Natural killer cell (primary cell): ENCODE measurements at regions not wholly inside any gene's neighbourhood (a gene's known extent, or its start where the extent isn't known, plus 50 kb on each side); places are given as distances from the start of the nearest gene placed in this dataset.

ENCODE experiments used
- ATAC-seq, 3 donors: fragments of 150-1000 bp in 2 of 3; fragments of 200-7000 bp in 1 of 3; cut with Tn5 transposase; 1 replicate in 1 of 3; 2 replicates in 2 of 3; pipeline ENCODE4 v1.10.0; 2021; ENCODE audit warnings: mild to moderate bottlenecking in 2 of 3, moderate library complexity in 2 of 3
- DNase-seq, 2 donors: peaks; one replicate each; pipeline versions ENCODE4 v3.0.0 to v3.0.0-alpha.2; 2013 to 2021; ENCODE audit warnings: mixed read lengths in 1 of 2
- H3K27ac ChIP-seq: one replicate; pipeline ENCODE4 v1.5.1; 2013; ENCODE audit warnings: mild to moderate bottlenecking, low read length
- H3K27me3 ChIP-seq: one replicate; pipeline ENCODE4 v1.6.1; 2013; ENCODE audit warnings: low read length; ENCODE audit not compliant: control insufficient read depth, insufficient read depth
- H3K36me3 ChIP-seq: one replicate; pipeline ENCODE4 v1.6.1; 2013; ENCODE audit warnings: low read length; ENCODE audit not compliant: control insufficient read depth, insufficient read depth
- H3K4me1 ChIP-seq: one replicate; pipeline ENCODE4 v1.6.1; 2013; ENCODE audit warnings: low read length; ENCODE audit not compliant: control insufficient read depth, insufficient read depth
- H3K4me3 ChIP-seq: one replicate; pipeline ENCODE4 v1.5.1; 2013; ENCODE audit warnings: low read length
- H3K9me3 ChIP-seq: one replicate; pipeline ENCODE4 v1.6.1; 2013; ENCODE audit warnings: low read length; ENCODE audit not compliant: control insufficient read depth, insufficient read depth
- H3K27ac Mint-ChIP-seq, 2 donors: one replicate each; pipeline ENCODE4 v1.8.0; 2022; ENCODE audit warnings: mild to moderate bottlenecking in 2 of 2, mixed read lengths in 2 of 2, moderate library complexity in 1 of 2
- H3K27me3 Mint-ChIP-seq, 2 donors: one replicate each; pipeline ENCODE4 v1.8.0; 2022; ENCODE audit warnings: low read depth in 2 of 2, mixed read lengths in 2 of 2
- H3K36me3 Mint-ChIP-seq: one replicate; pipeline ENCODE4 v1.8.0; 2022; ENCODE audit warnings: mixed read lengths
- H3K4me1 Mint-ChIP-seq, 2 donors: one replicate each; pipeline ENCODE4 v1.8.0; 2022; ENCODE audit warnings: mixed read lengths in 2 of 2
- H3K4me3 Mint-ChIP-seq: one replicate; pipeline ENCODE4 v1.8.0; 2022; ENCODE audit warnings: mild to moderate bottlenecking, moderate library complexity, mixed read lengths
- H3K9me3 Mint-ChIP-seq, 2 donors: one replicate each; pipeline ENCODE4 v1.8.0; 2022; ENCODE audit warnings: mixed read lengths in 2 of 2
- WGBS: methylation state at CpG from one replicate; pipeline ENCODE4 v1.1.7; 2013; ENCODE audit warnings: missing lambda C conversion rate; ENCODE audit not compliant: insufficient coverage; 5-methylcytosine and 5-hydroxymethylcytosine counted together
- intact Hi-C: fragments of 100-400 bp; cut with micrococcal nuclease; formaldehyde crosslinking; loops from one replicate; pipeline ENCODE4 v1.14.2; 2022
- TF ChIP-seq, protein P1 (sequence below): fragments of 200-600 bp; IDR thresholded peaks from one replicate; pipeline ENCODE4 v1.8.0; 2022; ENCODE audit warnings: antibody characterized with exemption

DNA sequence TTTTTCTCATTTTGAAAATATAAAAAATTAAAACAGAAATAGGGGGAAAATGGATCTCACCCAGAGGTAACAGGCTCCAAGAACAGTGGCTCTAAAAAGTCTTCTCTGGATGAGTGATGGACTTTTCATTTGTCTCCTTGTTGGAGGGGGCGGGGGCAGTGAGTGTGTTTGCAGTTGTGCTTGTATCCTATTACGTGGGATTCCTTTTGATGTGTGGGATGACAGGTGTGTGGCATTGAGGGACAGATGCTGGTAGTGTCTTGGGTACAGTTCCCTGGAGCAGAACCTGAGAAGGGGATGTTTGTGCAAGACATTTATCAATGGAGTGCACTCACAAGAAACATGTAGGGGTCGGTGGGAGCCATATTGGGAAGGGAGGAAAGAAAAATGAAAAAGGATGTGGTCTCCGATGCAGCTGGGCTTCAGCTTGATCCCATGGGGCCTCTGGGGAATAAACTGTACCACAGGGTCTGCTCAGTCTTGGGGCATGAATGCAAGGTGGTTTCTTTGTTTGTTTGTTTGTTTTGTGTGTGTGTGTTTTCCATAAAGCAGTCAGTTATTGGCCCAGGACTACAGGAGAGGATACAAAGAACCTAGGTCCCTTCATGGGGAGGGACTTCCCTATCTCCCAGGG, 120.0 kb upstream of the SLC35G4 start:
- H3K4me3 ChIP-seq, result no peak overlapping the region
- no peaks in the 10 kb centered on the region for H3K36me3 ChIP-seq
- Mint-ChIP-seq H3K36me3 (no peaks in the 10 kb centered on the region), H3K4me3 (no peak overlapping the region), H3K4me1 (no peaks in the 10 kb centered on the region), H3K27me3 (no peaks in the 10 kb centered on the region), H3K27ac (no peak overlapping the region), H3K9me3 (no peaks in the 10 kb centered on the region)
- WGBS, result 70% methylated on average over 4 of the region's 4 CpGs
- intact Hi-C loops, result no loop called here
- H3K27ac ChIP-seq, result no peak overlapping the region
- TF ChIP-seq, protein P1, sequence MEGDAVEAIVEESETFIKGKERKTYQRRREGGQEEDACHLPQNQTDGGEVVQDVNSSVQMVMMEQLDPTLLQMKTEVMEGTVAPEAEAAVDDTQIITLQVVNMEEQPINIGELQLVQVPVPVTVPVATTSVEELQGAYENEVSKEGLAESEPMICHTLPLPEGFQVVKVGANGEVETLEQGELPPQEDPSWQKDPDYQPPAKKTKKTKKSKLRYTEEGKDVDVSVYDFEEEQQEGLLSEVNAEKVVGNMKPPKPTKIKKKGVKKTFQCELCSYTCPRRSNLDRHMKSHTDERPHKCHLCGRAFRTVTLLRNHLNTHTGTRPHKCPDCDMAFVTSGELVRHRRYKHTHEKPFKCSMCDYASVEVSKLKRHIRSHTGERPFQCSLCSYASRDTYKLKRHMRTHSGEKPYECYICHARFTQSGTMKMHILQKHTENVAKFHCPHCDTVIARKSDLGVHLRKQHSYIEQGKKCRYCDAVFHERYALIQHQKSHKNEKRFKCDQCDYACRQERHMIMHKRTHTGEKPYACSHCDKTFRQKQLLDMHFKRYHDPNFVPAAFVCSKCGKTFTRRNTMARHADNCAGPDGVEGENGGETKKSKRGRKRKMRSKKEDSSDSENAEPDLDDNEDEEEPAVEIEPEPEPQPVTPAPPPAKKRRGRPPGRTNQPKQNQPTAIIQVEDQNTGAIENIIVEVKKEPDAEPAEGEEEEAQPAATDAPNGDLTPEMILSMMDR, result no peak
- ATAC-seq (no peak), DNase-seq (no peak)
- no peaks in the 10 kb centered on the region for H3K4me1 ChIP-seq
- H3K27me3 ChIP-seq, result no peaks in the 10 kb centered on the region
- no peaks in the 10 kb centered on the region for H3K9me3 ChIP-seq

DNA sequence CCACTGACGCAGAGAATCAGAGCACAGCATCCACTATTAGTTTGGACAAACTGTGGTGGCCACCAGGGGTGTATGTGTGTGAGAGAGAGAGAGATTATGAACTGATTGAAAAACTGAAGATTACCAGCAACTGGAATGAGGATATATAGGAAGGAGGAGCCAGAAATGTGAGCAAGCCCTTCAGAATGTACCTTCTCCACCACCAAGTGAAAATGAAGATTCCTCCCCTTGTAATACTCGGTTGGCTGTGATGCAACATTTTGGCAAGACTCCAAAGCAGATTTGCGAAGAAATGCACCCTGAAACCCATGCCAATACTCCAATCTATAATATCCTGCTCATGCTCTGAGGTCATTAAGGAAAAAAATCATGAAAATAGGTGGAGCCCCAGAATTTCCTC, 121.2 kb upstream of the SLC35G4 start:
- no peak overlapping the region for H3K4me3 ChIP-seq
- H3K27ac ChIP-seq, result no peak overlapping the region
- no peak for ATAC-seq
- intact Hi-C loops, result no loop called here
- H3K9me3 ChIP-seq, result no peaks in the 10 kb centered on the region
- H3K4me3 Mint-ChIP-seq, result no peak overlapping the region
- H3K4me1 Mint-ChIP-seq, result no peaks in the 10 kb centered on the region
- no peak for DNase-seq
- no peaks in the 10 kb centered on the region for H3K27me3 Mint-ChIP-seq
- 74% methylated on average over 3 of the region's 3 CpGs for whole genome bisulfite sequencing
- H3K4me1 ChIP-seq, result no peaks in the 10 kb centered on the region
- H3K27me3 ChIP-seq, result no peaks in the 10 kb centered on the region
- H3K9me3 Mint-ChIP-seq, result no peaks in the 10 kb centered on the region
- TF ChIP-seq, protein P1, result no peak
- H3K36me3 Mint-ChIP-seq, result no peaks in the 10 kb centered on the region
- no peaks in the 10 kb centered on the region for H3K36me3 ChIP-seq
- H3K27ac Mint-ChIP-seq, result no peak overlapping the region

DNA sequence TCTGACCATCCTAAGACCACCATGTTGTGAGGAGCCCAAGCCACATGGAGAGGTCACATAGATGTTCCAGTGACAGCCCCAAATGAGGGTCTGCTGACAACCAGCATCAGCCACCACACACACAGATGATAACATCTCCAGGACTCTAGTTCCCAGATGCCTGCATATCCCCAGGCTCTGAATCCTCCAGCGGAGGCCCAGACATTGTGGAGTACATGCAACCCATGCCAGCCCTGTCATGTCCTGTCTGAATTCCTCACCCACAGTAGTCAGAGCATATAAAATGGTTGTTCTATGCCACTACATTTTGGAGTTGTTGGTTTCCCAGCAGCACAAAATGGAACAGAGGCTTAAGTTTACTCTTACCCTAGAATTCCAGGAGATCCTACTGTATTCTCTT, 122.0 kb upstream of the SLC35G4 start:
- Histone ChIP-seq H3K27me3 (no peaks in the 10 kb centered on the region), H3K4me3 (no peak overlapping the region), H3K9me3 (no peaks in the 10 kb centered on the region), H3K27ac (no peak overlapping the region), H3K4me1 (no peaks in the 10 kb centered on the region), H3K36me3 (no peaks in the 10 kb centered on the region)
- Mint-ChIP-seq H3K4me1 (no peaks in the 10 kb centered on the region), H3K4me3 (no peak overlapping the region), H3K27ac (no peak overlapping the region), H3K27me3 (peaks cover 0 to 2% of the 10 kb centered on the region in 2 donors), H3K9me3 (no peaks in the 10 kb centered on the region), H3K36me3 (no peaks in the 10 kb centered on the region)
- TF ChIP-seq, protein P1, result no peak
- WGBS, result 87% methylated on average over 1 of the region's 1 CpG
- DNase-seq, result no peak
- intact Hi-C loops, result no loop called here
- no peak for ATAC-seq

DNA sequence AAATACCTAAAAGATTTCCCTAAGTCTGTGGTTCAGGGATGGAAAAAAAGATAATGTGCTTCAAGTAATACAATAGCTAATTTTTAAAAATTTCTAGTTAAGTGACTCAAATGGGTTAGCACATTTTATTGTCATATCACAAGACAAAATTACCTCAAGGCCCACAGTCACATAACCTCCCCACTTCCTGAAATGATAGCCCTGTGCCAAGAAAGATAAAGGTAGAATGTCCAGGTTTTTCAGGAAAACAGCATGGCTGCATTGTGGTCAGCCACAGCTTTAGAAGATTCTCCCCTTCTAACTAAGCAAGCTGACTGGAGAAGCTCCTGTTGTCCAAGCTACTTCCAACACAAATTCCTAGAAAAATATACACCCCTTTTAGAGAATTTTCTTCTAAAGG, 127.1 kb upstream of the SLC35G4 start:
- Histone ChIP-seq H3K4me3 (no peak overlapping the region), H3K27ac (no peak overlapping the region), H3K36me3 (no peaks in the 10 kb centered on the region), H3K4me1 (no peaks in the 10 kb centered on the region), H3K9me3 (no peaks in the 10 kb centered on the region), H3K27me3 (peaks cover 2% of the 10 kb centered on the region)
- TF ChIP-seq, protein P1, result no peak
- no peaks in the 10 kb centered on the region for H3K4me1 Mint-ChIP-seq
- H3K36me3 Mint-ChIP-seq, result no peaks in the 10 kb centered on the region
- ATAC-seq, result no peak
- H3K9me3 Mint-ChIP-seq, result peaks cover 0 to 4% of the 10 kb centered on the region in 2 donors
- peaks cover 0 to 2% of the 10 kb centered on the region in 2 donors for H3K27me3 Mint-ChIP-seq
- DNase-seq, result no peak
- intact Hi-C loops, result no loop called here
- no peak overlapping the region for H3K4me3 Mint-ChIP-seq
- no peak overlapping the region for H3K27ac Mint-ChIP-seq
